Stimulated activated CD8-positive, alpha-beta memory T cell treated with anti-CD3 and anti-CD28 coated beads, Interleukin-4, amount 100 ng/mL, for 1 hour (primary cell): ENCODE measurements at regions not wholly inside any gene's neighbourhood (a gene's known extent, or its start where the extent isn't known, plus 50 kb on each side); places are given as distances from the start of the nearest gene placed in this dataset.
"Not testable (repeated sequence)": the region's sequence is repeated elsewhere in the genome, so short reads cannot be mapped to it uniquely, and the experiment has no call there.

Experiments
- DNase-seq, 2 donors: peaks; one replicate each; pipeline ENCODE4 v3.0.0-alpha.2; 2020; ENCODE audit warnings: low read depth in 2 of 2, low spot score in 1 of 2

DNA sequence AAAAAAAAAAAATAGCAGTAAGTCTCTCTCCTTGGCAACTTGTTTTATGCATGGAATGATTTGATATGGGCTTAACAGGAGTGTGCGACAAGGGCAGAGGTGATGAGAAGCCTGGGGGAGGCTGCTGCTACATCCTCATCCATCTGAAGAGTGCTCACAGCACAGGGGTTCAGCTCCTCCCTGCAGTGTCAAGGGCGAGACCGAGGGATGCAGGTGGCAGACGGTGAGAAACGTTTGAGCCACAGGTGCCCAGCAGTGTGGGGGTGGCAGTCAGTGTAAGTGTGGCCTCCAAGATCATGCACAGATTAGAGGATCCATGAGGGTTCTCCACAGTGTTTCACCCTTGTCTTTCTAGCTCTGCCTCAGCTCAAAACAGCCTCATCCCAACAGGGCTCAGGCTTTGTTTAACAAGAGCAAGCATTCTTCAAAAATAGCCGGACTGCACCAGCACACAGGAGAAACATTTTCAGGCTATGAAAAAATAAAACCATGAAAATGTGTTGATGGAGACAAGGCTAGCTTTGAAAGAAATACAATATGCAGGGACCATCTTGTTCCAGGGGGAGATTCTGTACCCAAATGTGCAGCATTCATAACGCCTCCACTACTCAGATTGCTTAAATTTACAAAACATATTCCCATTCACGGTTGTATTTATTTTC, 324.5 kb upstream of the MYT1L start:
- DNase-seq = no peak

DNA sequence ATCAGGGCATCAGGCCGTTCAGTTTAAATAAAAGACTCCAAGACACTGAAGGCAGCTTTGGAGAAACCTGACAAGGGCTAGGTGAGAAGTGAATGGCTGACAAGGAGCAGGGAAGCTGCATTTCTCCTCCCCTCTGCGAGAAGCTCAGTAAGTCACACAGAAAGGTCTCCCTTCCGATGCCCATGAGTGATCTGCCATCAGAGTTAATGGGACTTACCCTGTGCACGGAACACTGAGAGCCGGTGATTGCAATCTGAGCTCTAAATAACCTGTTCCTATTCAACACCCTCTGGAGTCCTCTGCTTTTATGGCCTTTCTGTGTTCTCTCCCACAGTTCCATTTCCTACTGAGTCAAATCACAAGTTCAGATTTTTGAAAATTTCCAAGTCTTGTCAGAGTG, 322.2 kb upstream of the MYT1L start:
- no peak for DNase-seq

DNA sequence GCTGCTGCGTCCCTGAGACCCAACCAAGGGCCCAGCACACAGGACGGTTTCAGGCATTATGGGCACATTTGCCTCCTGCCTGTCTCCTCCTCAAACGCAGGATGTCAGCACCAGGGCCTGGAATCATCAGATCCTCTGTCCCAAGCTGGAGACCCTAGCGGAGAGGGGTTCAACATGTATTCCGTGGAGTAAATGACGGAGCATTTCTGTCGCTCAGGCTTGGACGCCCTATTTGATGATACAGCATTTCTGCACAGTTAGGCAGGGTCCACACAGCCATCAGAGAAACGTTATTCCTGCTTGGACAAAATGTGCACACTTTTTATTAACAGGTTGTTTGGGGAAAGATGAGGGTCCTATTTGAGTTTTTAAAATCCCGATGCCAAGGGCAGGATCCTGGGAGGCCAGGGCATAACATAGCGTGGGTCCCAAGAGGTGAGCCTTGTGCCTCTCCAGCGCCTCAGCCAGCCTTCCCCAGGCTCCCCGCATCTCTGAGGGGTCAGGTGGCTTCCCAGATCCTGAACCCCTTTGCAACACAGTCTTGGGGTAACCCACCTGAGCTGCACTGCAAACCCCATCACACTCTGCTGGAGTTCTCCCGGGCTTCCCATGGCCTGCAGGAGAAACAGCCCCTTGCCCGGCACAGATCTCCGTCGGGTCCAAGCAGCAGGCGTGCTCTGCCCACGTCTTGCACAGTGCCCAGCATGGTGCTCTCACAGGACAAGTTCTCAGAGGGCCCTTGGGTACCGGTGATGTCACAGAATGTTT, 319.7 kb upstream of the MYT1L start:
- DNase-seq = no peak

DNA sequence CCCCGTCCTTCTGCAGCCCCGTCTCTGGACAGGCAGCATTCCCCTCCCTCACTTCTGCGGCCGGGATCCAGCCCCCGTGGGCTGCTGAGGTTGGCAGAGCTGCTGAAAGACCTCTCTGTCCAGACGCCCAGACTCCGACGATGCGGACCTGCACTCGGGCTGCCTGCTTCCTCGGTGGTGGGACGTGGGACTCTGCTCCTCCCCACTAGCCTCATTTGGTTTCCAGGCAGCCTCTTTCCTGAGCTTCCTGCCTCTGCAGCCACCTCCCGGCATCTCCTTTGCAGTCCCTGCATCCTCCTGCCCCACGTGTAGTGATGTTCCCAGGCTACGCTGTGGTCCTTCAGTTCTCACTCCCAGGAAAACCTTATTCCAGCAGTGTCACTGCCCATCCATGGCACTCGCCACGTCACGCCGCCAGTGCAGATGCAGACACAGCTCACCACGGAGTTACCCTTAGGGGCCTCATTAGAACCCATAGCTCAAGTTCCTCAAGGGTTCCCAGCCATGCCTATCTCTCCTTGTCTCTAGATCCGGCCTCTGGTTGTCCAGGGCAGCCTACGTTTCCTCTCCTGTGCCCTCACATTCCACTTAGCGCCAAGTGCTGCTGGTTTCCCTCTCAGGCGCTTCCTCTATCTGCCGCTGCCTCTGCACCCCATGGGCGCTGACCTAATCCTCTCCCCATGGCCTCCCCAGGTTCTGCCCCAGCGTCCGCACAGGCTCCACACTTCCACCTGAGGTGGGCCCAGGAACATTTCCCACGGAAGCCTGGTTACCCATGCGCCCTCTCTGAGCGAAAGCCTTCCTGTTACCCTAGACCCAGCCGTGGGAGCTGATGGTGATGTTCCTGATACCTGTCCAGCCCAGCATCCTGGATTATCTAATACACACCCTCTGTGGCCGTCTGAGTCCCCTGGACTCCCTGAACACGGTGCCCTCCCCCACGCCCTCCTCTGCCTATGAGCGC, 318.3 kb upstream of the MYT1L start:
- no peak for DNase-seq

DNA sequence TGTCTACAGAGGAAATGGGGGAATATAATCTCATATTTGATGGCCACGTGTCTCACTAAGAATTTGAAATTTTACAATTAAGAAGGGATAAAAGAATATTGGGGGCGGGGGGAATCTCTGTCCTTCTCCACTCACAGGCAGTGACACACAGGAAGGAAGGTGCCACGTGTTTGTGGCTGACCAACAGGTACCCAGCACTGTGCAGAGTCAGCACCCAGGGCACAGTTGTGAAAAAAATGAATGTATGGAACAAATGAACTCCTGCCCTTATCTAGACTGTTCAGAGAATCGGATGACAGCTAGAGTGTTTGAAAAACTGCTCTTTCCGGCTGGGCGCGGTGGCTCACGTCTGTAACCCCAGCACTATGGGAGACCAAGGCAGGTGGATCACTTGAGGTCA, 317.0 kb upstream of the MYT1L start:
- DNase-seq = no peak

DNA sequence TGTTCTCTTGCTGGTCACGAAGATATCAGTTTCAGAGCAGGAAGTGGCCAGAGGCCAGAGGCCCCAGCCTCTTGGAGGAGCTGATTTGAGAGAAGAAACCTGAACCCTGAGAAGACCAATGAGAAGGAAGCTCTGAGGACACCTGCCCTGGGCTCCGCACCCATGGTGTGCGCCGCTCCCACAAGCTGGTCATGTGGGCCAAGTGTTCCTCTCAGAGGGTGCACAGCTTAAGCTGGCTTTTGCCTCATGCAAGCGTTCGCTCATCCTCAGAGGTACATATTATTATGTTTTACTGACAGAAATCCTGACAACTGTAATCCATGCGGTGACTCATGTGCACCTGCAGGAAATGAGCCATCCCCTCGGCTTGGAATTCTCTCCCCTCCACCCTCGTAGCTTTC, 316.1 kb upstream of the MYT1L start:
- DNase-seq = no peak

DNA sequence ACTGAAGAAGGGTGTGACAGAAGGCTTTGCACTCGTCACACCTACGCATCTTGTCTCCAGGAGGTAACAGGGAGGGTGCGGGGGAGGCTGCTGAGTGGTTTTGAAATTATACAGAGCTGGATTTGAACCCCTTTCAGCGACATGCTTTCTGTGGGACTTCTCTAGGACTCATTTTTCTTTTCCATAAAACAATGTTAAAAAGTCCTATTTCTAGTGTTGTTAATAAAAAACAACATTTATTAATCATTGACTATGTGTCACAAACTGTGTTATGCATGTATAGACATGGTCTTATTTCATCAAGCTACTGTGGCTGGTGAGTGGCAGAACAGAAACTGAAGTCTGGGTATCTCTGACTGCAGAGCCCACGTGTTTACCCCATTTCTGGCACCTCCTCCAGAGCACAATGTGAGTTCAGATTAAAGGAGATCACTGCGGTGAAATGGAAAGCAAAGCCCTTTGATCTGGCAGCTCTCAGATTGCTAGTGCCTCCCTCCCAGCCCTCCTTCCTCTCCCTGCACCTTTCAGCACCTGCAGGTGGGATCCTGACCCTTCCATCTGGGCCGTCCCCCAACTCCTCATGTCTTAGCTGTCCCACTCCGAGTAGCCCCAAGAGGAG, 315.5 kb upstream of the MYT1L start:
- DNase-seq = no peak

DNA sequence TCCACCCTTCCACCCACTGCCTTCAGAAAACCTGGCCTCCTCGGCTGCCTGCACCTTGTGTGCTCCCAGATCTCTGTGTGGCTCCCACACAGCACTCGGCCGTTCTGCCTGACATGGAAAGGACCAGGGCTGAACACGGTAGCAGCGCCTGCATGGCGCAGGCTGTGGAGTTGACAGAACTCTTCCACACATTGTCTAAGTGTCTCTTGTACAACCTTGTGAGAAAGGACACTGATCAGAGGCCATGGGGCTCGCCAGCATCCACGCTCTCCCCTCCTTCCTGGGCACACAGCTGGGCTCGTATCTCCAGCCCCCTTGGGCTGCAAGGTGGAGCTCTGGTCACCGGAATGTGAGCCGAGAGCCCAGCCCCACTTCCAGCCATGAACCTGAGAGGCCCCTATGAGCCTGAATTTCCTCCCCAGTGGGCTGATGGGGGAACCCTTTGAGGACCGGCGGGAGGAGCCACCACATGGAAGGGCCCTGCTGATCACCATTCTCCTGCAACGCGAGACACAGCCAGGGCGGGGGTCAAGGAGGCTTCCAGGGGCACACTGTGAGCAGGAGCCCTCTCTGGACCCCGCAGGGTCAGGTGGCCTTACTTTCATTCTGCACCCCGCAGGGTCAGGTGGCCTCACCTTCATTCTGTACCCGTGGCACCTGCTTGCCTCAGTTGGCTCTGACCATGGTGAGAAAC, 314.2 kb upstream of the MYT1L start:
- no peak for DNase-seq

DNA sequence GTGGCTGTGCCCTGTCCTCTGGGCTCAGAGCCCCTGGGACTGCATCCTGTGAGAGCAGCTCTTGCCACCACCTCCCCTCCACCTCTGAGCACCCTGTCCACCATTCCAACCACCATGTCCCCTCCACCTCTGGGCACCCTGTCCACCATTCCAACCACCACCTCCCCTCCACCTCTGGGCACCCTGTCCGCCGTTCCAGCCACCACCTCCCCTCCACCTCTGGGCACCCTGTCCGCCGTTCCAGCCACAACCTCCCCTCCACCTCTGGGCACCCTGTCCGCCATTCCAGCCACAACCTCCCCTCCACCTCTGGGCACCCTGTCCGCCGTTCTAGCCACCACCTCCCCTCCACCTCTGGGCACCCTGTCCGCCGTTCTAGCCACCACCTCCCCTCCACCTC, 313.7 kb upstream of the MYT1L start:
- DNase-seq = not testable (repeated sequence)

DNA sequence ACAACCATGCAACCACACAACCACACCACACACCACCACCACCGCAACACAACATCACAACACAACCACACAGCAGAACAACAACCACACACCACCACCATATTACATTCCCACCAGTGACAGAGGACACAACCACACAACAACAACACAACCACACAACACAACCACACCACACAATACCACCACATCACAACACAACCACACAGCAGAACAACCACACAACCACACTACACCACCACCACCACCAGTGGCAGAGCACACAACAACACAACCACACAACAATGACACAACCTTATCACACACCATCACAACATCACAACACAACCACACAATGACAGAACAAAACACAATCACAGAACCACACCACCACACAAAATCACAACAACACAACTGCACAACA, 313.0 kb upstream of the MYT1L start:
- DNase-seq = no peak

DNA sequence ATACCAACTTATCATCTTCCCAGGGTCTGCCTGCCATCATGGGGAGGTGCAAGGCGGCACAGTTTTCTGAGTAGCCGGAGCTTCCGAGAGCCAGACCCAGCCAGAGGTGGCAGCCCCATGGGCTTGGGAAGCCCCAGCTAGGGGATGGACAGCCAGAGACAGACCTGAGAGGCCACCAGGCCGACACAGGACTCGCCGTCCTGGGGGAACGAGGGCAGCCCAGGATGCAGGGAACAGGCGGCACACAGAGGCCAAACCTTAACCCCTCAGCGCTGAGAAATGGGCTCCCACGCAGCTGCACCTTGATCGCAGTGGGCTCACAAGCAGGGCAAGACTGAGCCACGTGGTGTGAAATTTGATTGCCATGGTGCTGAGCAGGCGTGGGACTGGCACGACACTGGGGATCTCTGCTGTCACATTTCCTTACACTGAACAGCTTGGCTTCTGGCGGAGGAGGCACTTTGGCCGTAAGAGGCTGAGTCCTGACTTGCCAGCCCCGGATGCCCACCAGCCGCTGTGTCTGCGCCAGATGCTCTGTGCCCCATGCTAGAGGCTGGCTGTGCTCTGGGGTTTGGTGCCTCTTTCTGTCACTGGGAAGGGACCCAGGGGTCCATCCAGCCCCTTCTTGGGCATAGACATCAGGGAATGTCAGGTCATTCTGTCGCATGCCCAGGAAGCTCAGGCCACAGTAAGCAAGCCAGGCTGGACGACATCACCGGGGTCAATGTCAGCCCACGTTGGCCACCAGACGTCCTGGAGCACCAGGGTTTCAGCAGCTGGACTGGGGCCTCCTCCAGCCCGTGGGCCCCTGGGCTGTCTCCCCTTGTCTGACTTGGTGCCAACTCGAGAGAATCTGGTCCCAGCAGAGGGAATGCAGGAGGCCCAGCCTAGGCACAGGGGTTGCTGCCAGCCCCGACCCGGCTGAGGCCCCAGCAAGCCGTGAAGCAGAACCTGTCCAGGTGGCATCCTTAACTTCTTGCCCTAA, 312.1 kb upstream of the MYT1L start:
- no peak for DNase-seq

DNA sequence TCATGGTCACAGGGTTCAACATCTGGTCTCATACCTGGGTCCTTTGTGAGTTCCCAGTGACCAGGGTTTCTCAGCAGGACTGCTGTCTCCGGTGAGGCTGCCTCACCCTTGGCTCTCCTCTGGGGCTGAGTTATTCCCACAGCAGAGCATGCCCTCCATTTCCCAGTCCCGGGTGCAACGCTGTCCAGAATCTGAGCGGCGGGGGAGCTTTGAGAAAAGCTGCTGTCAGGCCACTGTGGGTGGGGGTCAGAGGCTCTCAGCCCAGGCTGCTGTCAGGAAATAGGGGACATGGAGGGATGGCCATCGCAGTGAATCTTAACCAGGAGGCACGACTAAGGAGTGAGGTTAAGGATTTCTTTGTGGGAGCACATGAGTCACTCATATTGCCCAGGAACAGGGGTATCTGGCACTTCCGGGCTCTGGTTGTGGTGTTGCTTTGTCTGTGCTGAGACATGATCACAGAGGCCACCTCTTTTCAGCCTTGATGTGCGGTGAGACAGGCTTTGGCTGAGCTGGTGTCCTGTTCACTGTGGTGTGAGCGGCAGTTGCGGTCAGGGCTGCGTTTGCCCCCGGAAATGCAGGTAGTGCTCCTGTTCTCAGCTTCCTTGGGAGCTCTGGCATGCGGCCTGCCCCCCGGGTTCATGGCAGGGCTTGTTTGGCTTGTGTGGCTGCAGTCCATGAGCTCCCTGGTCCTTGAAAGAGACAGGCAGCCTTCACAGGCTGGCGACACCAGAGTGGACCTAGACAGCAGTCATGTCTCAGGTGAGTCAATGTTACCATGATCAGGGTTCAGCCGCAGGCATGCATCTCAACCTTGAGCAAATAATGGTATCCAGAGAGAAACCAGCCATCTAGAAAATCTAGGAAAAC, 310.7 kb upstream of the MYT1L start:
- no peak for DNase-seq

DNA sequence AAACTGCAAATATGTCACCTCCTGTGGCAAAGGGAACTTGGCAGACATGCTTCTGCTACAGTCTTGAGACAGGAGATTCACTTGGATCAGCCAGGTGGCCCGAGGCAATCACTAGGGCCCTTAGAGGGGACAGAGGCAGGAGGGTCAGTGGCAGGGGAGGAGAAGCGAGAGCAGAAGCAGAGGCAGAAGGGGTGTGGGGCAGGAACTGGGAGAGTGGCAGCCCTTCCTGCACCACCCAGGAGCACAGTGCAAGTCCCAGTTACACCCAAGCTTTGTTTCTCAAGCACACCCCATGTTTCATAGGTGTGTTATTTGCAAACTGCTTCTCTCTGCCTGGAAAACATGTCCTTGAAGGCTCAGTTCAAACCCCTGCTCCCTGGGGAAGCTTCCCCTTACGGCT, 309.7 kb upstream of the MYT1L start:
- DNase-seq = no peak

DNA sequence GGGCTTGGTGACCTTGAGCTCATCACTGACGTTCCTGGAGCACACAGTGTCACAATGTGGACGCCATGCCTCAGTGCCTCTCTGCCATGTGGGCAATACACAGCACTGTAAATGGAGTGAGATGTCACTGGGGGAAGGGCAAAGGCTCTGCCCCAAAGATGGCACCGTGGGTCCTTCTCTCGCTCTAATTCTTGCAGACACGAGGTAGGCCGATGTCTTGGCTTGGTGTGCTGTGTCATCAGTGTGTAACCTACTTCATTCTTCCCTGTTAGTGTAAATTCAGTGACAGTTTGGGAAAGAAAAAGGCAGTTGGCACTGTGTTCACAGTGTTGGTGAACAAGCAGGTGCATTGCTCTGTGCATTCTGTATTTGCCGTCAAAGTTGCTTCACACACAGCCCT, 309.3 kb upstream of the MYT1L start:
- no peak for DNase-seq

DNA sequence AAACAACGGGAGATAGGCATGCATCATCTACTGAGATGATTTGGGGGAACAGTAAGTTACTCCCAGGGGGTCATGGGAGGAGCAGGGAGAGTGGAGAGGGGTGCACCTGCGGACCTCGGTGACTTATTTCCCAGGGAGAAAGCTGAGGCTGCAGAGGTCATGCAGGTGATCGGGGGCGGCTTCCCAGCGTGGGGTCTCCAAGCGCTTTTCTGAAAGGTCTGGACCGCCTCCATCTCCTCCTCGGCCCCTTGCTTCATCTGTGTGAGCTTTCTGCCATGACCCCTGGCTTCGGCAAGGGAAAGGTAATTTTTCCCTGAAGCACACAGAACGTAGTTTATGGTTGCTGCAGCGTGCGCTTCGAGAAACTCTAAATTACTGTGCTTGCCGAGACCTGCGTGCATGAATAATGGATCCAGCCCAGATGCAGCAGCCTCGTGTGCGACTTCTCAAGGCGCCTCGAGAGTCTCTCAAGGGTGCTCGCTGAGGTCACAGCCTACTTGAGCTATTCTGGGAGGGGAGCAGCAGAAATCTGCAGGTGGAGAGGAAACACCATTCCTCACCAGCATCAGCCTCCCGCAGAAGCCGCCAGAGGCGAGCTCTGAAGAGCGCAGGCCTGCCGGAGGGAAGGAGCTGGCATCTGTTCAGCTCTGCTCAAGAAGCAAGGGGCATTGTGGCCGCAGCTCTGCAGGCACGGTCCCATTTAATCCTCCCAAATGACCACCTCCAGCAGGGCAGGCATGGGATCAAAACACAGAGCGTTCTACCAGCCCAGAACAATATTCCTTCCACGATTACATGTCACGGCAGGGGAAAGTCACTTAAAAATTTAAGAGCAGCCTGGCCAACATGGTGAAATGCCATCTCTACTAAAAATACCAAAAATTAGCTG, 308.4 kb upstream of the MYT1L start:
- no peak for DNase-seq

DNA sequence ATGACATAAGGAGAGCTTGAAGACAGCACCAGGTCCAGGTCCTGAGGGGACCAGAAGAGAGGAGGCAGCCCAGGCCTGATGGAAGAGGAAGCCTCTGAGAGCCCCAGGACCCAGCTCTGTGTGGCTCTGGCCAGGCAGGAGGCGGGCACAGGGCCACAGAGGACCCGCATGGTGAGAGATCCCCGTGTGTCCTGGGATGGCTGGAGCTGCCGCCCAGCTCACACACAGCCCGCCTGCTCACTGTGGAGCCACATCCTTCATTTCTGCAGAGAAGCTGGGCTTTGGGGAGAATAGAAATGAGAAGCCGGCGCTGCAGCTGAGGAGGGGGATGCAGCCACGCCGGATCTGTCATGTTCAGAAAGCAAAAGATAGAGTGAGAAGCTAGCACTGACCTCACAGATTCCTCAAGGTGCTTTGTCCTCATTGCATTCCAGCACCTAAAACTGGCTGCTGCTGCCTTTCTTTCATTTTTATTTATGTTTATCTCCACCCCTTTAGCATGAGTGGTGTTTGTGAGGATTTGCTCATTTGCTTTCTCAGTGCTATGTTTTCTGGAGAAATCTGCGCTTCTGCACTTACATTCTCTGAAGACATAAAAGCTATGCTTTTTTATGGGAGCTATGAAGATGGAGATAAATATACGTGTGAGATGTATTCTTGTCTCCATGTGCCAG, 307.6 kb upstream of the MYT1L start:
- no peak for DNase-seq

DNA sequence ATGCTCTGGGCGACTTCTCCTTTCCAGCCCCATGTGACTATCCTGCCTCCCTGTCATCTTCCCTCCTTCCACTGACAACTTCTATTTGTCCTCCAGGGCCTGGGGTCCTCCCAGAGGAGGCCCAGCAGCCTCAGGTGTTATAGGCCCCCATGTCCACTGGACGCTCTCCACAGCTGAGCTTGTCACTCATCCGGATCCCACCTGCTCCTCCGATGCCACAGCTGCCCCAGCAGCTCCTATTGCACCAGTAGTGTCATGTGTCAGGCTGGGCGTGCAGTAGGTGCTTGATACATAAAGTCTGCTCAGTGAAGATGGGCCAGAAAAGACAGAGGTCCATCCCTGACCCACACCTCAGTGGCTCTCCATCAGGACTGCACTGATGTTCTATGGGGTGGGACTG, 305.7 kb upstream of the MYT1L start:
- DNase-seq = no peak
